Activated CD8-positive, alpha-beta memory T cell treated with anti-CD3 and anti-CD28 coated beads for 36 hours (primary cell): ENCODE measurements at regions not wholly inside any gene's neighbourhood (a gene's known extent, or its start where the extent isn't known, plus 50 kb on each side); places are given as distances from the start of the nearest gene placed in this dataset.

ENCODE experiments used
- CTCF ChIA-PET: fragments of 350-600 bp; sonication (Branson Sonifier 250); formaldehyde crosslinking; loops from one replicate; lab custom pipeline; 2021; ENCODE audit warnings: antibody characterized with exemption; lab: Charles Lee
- POLR2A ChIA-PET: fragments of 350-600 bp; sonication (Branson Sonifier 250); formaldehyde crosslinking; loops from one replicate; lab custom pipeline; 2021; ENCODE audit warnings: antibody characterized with exemption; lab: Charles Lee

- CTCF ChIA-PET: no interaction called here
Observed at GRCh38 chr3:132841621-132842020, 119.4 kb upstream of the NPHP3 start.

GRCh38 chr3:132840201-132840700 lies 118.0 kb upstream of the NPHP3 start:
- CTCF ChIA-PET: no interaction called here
- POLR2A ChIA-PET: no interaction called here

More at GRCh38 chr3:132841621-132842020, 119.4 kb upstream of the NPHP3 start:
- POLR2A ChIA-PET: no interaction called here

GRCh38 chr3:132838477-132838876 lies 116.3 kb upstream of the NPHP3 start:
- ChIA-PET POLR2A (no interaction called here), CTCF (no interaction called here)

DNA sequence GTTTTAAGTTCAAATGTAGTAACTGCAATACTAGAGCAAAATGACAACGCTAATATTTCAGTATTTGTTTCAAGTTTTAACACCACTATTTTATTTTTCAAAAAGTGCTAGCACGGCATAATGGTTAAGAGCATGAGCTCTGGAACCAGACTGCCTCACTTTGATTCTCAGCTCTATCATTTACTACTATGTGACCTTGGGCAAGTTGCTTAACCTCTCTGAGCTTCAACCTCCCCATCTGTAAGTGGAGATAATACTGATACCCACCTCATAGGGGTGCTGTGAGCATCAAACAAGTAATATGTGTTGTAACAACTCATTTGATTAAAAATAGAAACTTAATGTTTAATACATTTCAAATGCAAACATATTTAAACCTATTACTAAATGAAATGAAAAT lies 115.4 kb upstream of the NPHP3 start:
- CTCF ChIA-PET: no interaction called here

DNA sequence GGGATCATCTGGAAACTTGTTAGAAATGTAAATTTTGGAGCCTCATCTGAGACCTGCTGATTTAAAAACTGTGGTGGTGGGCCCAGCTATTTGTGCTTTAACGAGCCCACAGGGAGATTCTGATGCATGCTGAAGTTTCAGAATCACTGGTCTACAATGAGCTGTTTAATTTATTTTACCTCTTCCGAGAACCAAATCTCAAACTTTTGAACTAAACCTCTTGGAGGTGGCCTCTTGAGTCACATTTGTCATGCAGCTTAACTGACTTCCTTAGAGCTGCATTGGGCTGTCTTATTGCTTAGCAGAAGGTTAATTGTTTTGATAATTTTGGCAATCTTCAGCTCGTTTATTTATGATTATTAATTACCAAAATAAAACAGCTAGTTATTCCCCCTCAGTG lies 112.1 kb upstream of the NPHP3 start:
- ChIA-PET CTCF (no interaction called here), POLR2A (no interaction called here)

More for the DNA sequence above, 115.4 kb upstream of the NPHP3 start:
- POLR2A ChIA-PET: no interaction called here

DNA sequence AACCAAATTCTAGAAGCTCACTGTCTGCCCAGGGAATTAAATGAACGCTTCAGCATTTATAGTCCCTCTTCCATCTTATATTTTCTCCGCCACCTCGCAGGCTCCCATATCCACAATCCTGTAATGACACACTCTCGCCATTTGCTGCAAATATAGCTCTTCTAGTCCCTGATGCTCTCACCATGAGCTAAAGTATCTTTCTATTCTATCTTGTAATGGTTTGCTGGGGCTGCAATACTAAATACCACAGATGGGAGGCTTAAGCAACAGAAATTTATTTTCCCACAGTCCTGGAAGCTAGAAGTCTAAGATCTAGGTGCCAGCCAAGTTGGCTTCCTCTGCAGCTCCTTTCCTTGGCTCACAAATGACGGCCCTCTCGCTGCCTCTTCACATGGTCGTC lies 106.9 kb upstream of the NPHP3 start:
- CTCF ChIA-PET: no interaction called here

GRCh38 chr3:132822837-132823236 lies 100.6 kb upstream of the NPHP3 start:
- POLR2A ChIA-PET: no interaction called here

More for the DNA sequence above, 106.9 kb upstream of the NPHP3 start:
- POLR2A ChIA-PET: no interaction called here

DNA sequence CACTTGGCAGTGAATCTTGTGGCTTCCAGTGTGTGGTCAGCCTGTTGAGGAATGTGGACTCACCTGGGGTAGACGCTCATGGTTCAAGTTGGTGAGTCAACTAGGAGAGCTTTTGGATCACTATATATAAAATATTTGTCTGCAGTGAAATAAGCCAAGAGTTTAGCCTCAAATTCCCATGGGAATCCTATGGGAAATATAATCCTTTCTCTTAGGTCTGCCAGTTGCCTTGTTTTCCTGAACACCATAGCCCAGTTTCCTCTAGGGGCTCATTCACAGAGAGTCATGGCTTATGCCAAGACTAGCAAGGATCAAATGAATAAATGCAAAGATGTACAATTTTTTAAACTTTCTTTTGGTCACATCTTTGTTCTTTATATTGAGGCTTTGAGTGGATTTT lies 100.1 kb upstream of the NPHP3 start:
- ChIA-PET CTCF (no interaction called here), POLR2A (no interaction called here)

More at GRCh38 chr3:132822837-132823236, 100.6 kb upstream of the NPHP3 start:
- CTCF ChIA-PET: no interaction called here

DNA sequence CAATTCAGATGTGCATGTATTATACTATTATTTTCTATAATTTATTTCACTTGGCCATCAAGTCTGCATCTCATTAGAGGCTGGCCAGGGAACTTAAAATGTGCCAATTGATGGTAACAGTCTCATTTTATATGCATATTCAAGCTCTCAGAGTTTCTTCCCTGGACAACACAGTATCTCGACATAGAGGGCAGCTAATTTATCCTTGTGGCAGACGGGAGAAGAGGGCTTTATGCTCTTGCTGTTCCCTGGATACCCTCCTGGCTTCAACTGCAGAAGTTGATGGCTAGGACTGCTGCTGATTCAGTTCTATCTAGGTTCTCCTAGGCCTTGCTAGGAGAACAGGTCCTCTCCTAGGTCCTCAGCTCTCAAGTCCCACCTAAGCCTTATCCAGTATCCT lies 99.1 kb upstream of the NPHP3 start:
- CTCF ChIA-PET: no interaction called here
- POLR2A ChIA-PET: no interaction called here

- ChIA-PET POLR2A (no interaction called here), CTCF (no interaction called here)
Observed at GRCh38 chr3:132818251-132818650, 96.0 kb upstream of the NPHP3 start.

DNA sequence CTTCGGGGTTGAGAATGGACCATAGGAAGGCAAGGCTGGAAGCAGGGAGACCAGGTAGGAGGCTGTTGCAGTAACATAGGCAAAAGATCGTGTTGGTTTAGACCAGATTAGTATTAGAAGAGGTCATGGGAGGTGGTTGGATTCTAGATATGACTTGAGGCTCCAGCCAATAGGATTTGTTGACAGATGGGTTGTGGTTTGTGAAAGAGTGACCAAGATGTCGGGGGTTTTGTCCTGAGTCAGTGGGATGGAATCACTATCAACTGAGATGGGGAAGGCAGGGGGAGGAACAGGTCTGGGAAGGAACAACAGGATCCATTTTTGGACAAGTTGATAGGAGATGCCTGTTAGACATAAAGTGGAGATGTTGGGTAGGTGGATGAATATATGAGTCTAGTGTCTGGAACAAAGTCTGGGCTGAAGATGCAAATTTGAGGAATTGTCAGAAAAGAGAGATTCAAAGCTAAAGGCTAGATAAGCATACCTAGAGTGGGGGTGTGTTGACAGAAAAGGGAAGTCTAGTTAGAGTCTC lies 95.5 kb upstream of the NPHP3 start:
- POLR2A ChIA-PET: no interaction called here

DNA sequence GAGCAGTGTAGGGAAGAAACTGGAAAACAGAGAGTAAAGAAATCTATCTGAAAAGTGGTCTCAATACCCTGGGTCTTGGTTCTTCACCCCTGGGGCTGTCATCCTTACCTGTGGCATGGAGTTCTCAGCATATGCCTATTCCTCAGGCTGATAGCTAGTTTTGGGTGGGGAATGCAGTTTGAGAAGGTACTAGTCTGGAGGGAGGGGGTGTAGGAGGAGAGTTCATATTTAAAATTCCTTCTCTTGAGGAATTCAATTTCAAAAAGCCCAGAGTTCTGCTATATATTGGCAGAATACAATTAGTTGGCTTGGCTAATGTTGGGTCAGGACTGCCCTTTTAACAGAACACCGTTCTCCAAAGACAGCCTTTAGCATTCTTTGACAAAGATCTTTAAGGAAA lies 82.9 kb upstream of the NPHP3 start:
- ChIA-PET CTCF (no interaction called here), POLR2A (no interaction called here)

More for the DNA sequence above, 95.5 kb upstream of the NPHP3 start:
- CTCF ChIA-PET: no interaction called here

GRCh38 chr3:132804498-132804897 lies 82.3 kb upstream of the NPHP3 start:
- ChIA-PET CTCF (no interaction called here), POLR2A (no interaction called here)

DNA sequence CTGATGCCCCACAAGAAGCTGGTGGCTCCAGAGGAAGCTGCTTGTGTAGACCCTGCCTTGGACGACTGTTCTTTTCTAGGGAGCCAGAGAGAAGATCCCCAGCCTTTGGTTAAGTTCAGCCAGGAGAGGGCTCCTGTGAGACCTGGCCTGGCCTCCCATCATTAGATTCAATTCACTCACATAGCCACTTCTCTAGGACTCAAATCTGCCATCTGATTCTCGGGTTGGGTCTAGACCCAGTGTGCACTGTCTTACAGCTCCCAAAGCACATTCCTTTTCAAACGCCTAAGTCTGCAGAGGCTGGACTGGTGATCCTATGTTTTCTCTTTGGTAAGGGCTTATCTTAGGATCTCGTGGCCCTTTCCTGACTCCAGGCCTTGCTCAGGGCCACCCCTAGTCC lies 81.7 kb upstream of the NPHP3 start:
- ChIA-PET POLR2A (no interaction called here), CTCF (no interaction called here)

- ChIA-PET POLR2A (no interaction called here), CTCF (no interaction called here)
Observed at GRCh38 chr3:132800958-132801357, 78.7 kb upstream of the NPHP3 start.

DNA sequence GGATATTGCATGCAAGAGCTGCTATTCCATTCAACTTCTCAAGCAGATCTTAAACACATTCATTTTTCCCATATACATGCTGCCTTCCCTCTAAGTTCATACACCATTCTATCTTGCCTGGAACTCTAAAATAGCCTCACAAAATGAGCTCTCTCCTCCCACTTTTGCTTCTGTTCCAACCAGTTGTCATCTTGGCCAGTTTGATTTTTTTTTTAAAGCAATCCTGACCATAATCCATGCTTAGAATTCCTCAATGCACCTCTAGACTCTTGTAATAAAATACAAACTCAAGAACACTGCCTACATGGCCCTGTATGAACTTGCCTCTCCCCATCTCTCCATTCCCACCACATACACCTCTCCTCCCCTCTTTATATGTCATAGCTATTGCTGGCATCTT lies 68.6 kb upstream of the NPHP3 start:
- ChIA-PET CTCF (no interaction called here), POLR2A (no interaction called here)

- ChIA-PET POLR2A (no interaction called here), CTCF (no interaction called here)
Observed at GRCh38 chr3:132789959-132790358, 67.8 kb upstream of the NPHP3 start.

DNA sequence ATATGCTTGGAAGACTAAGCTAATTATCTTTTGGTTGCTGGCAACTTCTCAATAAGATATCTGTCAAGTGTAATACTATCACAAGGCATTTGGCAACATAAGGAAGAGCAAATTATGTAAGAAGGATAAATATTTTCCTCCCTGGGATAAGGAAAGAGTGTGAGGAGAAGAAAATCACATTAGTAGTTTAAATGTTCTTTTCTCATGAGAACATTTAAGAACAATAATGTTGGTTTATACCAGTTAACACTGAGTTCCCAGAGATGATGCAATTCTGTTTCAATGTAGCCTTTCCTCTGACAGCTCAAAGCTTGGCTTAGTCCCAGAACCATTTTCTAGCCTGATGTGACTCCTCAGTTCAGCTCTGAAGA lies 66.1 kb upstream of the NPHP3 start:
- ChIA-PET POLR2A (no interaction called here), CTCF (no interaction called here)

GRCh38 chr3:132787616-132788300 lies 65.5 kb upstream of the NPHP3 start:
- CTCF ChIA-PET: no interaction called here
- POLR2A ChIA-PET: no interaction called here

- POLR2A ChIA-PET: no interaction called here
- CTCF ChIA-PET: no interaction called here
Observed at GRCh38 chr3:132786890-132787289, 64.7 kb upstream of the NPHP3 start.

- POLR2A ChIA-PET: no interaction called here
- CTCF ChIA-PET: no interaction called here
Observed at GRCh38 chr3:132785292-132785691, 63.1 kb upstream of the NPHP3 start.
